Endothelial cell of umbilical vein (primary cell): ENCODE measurements at regions not wholly inside any gene's neighbourhood (a gene's known extent, or its start where the extent isn't known, plus 50 kb on each side); places are given as distances from the start of the nearest gene placed in this dataset.

Source experiments
- BruUV-seq: library from RNA; stranded (reverse); fragments of 400-500 nt; replicated peaks from 2 replicates; lab custom pipeline; 2021; lab: Mats Ljungman, UMichigan
- CTCF ChIA-PET: fragments of 300-600, 350-600 bp; sonication (Branson Sonifier 250); formaldehyde crosslinking; loops from one replicate; lab custom pipeline; 2021; ENCODE audit warnings: antibody characterized with exemption, inconsistent platforms; lab: Charles Lee
- POLR2A ChIA-PET: fragments of 300-600, 350-600 bp; sonication (Branson Sonifier 250); formaldehyde crosslinking; loops from one replicate; lab custom pipeline; 2021; ENCODE audit warnings: antibody characterized with exemption, inconsistent platforms; lab: Charles Lee
- DNase-seq: peaks from one replicate; pipeline ENCODE4 v3.0.0-alpha.2; 2011; ENCODE audit warnings: low read depth, low spot score
- FAIRE-seq: peaks from 2 replicates; lab custom pipeline; 2011; peaks lifted over from hg19 to GRCh38; lab: Jason Lieb, UNC
- H2AFZ ChIP-seq: 2 replicates; pipeline ENCODE4 v1.6.0; 2012; ENCODE audit warnings: low read depth, low read length, control low read depth, inconsistent platforms
- H3K27ac ChIP-seq: 2 replicates; pipeline ENCODE4 v1.5.1; 2011; ENCODE audit warnings: low read depth, mild to moderate bottlenecking, control low read depth, low read length, moderate library complexity; ENCODE audit not compliant: insufficient read depth
- H3K27me3 ChIP-seq, 2 experiments: 2 replicates each; pipeline versions ENCODE4 v1.6.0 to v1.6.1; 2011; ENCODE audit warnings: low read length in 2 of 2, mixed read lengths in 1 of 2; ENCODE audit not compliant: control insufficient read depth in 2 of 2, insufficient read depth in 2 of 2
- H3K36me3 ChIP-seq, 2 experiments: 2 replicates in 1 of 2; 3 replicates in 1 of 2; pipeline ENCODE4 v1.5.1; 2011; ENCODE audit warnings: low read length in 2 of 2, mild to moderate bottlenecking in 1 of 2, moderate library complexity in 1 of 2; ENCODE audit not compliant: control insufficient read depth in 2 of 2, insufficient read depth in 2 of 2; ENCODE audit errors: extremely low read depth in 1 of 2
- H3K4me1 ChIP-seq: 3 replicates; pipeline ENCODE4 v1.5.1; 2011; ENCODE audit warnings: mild to moderate bottlenecking, low read length; ENCODE audit not compliant: control insufficient read depth, insufficient read depth; ENCODE audit errors: extremely low read depth
- H3K4me2 ChIP-seq: 2 replicates; pipeline ENCODE4 v1.6.1; 2011; ENCODE audit warnings: low read length, control low read depth, mixed read lengths; ENCODE audit not compliant: insufficient read depth
- H3K4me3 ChIP-seq, 3 experiments: fragments of 200-600 bp in 1 of 3; sonication (generic), shearing (Covaris generic) in 1 of 3; replicated peaks in 1 of 3; 2 replicates each; pipeline ENCODE4 v1.5.1; 2011 to 2016; ENCODE audit warnings: control low read depth in 3 of 3, low read length in 3 of 3, mild to moderate bottlenecking in 2 of 3, inconsistent platforms in 1 of 3, low read depth in 1 of 3, moderate library complexity in 1 of 3; ENCODE audit not compliant: insufficient read depth in 1 of 3
- H3K79me2 ChIP-seq: 2 replicates; pipeline ENCODE4 v1.6.0; 2012; ENCODE audit warnings: low read length, inconsistent platforms; ENCODE audit not compliant: control insufficient read depth, insufficient read depth
- H3K9ac ChIP-seq: replicated peaks from 2 replicates; pipeline ENCODE3; 2011; ENCODE audit warnings: low read length, control low read depth; ENCODE audit not compliant: insufficient read depth; ENCODE audit errors: extremely low read depth
- H3K9me1 ChIP-seq: replicated peaks from 3 replicates; pipeline ENCODE4 v1.6.0; 2011; ENCODE audit warnings: mild to moderate bottlenecking, low read length; ENCODE audit not compliant: control insufficient read depth, insufficient read depth; ENCODE audit errors: extremely low read depth
- H3K9me3 ChIP-seq: replicated peaks from 2 replicates; pipeline ENCODE4 v1.5.1; 2012; ENCODE audit warnings: low read length, inconsistent platforms; ENCODE audit not compliant: control insufficient read depth, insufficient read depth
- H4K20me1 ChIP-seq: replicated peaks from 2 replicates; pipeline ENCODE3; 2011; ENCODE audit warnings: mild to moderate bottlenecking, low read length; ENCODE audit not compliant: control insufficient read depth, insufficient read depth; ENCODE audit errors: extremely low read depth
- CTCF ChIP-seq, 2 donors: IDR thresholded peaks; 1 replicate in 1 of 2; 2 replicates in 1 of 2; pipeline ENCODE4 v1.5.1; 2011; ENCODE audit warnings: low read length in 2 of 2, mild to moderate bottlenecking in 2 of 2, moderate library complexity in 2 of 2, control low read depth in 1 of 2, inconsistent platforms in 1 of 2, low read depth in 1 of 2; ENCODE audit not compliant: insufficient read depth in 1 of 2; ENCODE audit errors: extremely low read depth in 1 of 2
- EZH2 ChIP-seq: IDR thresholded peaks from 2 replicates; pipeline ENCODE4 v1.6.1; 2012; ENCODE audit warnings: borderline replicate concordance, low read depth, mild to moderate bottlenecking, moderate library complexity, low read length, inconsistent platforms; ENCODE audit not compliant: severe bottlenecking
- GATA2 ChIP-seq: IDR thresholded peaks from 2 replicates; pipeline ENCODE4 v1.7.0; 2011; ENCODE audit warnings: low read depth, mild to moderate bottlenecking, moderate library complexity, mixed read lengths, low read length; ENCODE audit not compliant: insufficient read length, insufficient read depth
- JUN ChIP-seq: IDR thresholded peaks from 2 replicates; pipeline ENCODE4 v1.6.1; 2011; ENCODE audit warnings: borderline replicate concordance, low read depth; ENCODE audit not compliant: insufficient read length, insufficient read depth
- MAX ChIP-seq: IDR thresholded peaks from 2 replicates; pipeline ENCODE4 v1.6.1; 2011; ENCODE audit not compliant: insufficient read depth, insufficient read length
- MYC ChIP-seq: IDR thresholded peaks from one replicate; pipeline ENCODE4 v1.6.1; 2011; ENCODE audit warnings: mild to moderate bottlenecking, low read depth, low read length
- POLR2A ChIP-seq: IDR thresholded peaks from 2 replicates; pipeline ENCODE4 v1.6.1; 2012; ENCODE audit warnings: low read depth, mild to moderate bottlenecking, control low read depth, low read length
- POLR2AphosphoS5 ChIP-seq: IDR thresholded peaks from 2 replicates; pipeline ENCODE4 v1.6.1; 2012; ENCODE audit warnings: low read depth, mild to moderate bottlenecking, control low read depth, low read length, moderate library complexity; ENCODE audit not compliant: insufficient read depth
- dilution Hi-C: fragments of 300-500 bp; cut with MboI; formaldehyde crosslinking; loops from one replicate; pipeline ENCODE4 v1.15.0; 2019; ENCODE audit warnings: low sequenced_read_pairs; ENCODE audit not compliant: extremely low pct_ligation_motif_present
- intact Hi-C: fragments of 100-400 bp; cut with micrococcal nuclease; formaldehyde crosslinking; loops from one replicate; pipeline ENCODE4 v1.10.0; 2022

- intact Hi-C loops (no loop called here), dilution Hi-C loops (no loop called here)
- Histone ChIP-seq H3K4me1 (no peaks in the 10 kb centered on the region), H4K20me1 (no peaks in the 10 kb centered on the region), H3K4me3 (no peak overlapping the region), H3K9me3 (peaks cover 2% of the 10 kb centered on the region), H3K27me3 (no peaks in the 10 kb centered on the region), H3K4me2 (no peak overlapping the region), H2AFZ (no peak overlapping the region), H3K36me3 (no peaks in the 10 kb centered on the region), H3K27ac (no peak overlapping the region), H3K79me2 (no peaks in the 10 kb centered on the region), H3K9me1 (no peaks in the 10 kb centered on the region), H3K9ac (no peak overlapping the region)
- no TSS peak for BruUV-seq
- POLR2A ChIA-PET, result no interaction called here
- no peak for TF ChIP-seq CTCF (IDR thresholded peaks at IDR 0.05; ENCODE audit: extremely low read depth in 1 of 2, insufficient read depth in 1 of 2, low read depth in 1 of 2, low read length in 2 of 2)
- no peak for TF ChIP-seq POLR2AphosphoS5
- TF ChIP-seq MYC, result no peak
- no peak for TF ChIP-seq JUN
- no peak for TF ChIP-seq GATA2
- TF ChIP-seq POLR2A, result no peak
- TF ChIP-seq MAX, result no peak
- CTCF ChIA-PET, result no interaction called here
- no peak for DNase-seq
- FAIRE-seq, result no peak
Measured at GRCh38 chr4:175453456-175453855, 358.6 kb downstream of the GPM6A start.

GRCh38 chr4:175456131-175456530, 355.9 kb downstream of the GPM6A start:
- Histone ChIP-seq H3K4me2 (no peak overlapping the region), H3K27me3 (no peaks in the 10 kb centered on the region), H3K36me3 (no peaks in the 10 kb centered on the region), H3K4me3 (no peak overlapping the region), H4K20me1 (no peaks in the 10 kb centered on the region), H3K9ac (no peak overlapping the region), H2AFZ (no peak overlapping the region), H3K4me1 (no peaks in the 10 kb centered on the region), H3K9me1 (no peaks in the 10 kb centered on the region), H3K9me3 (peaks cover 2% of the 10 kb centered on the region), H3K79me2 (no peaks in the 10 kb centered on the region), H3K27ac (no peak overlapping the region)
- FAIRE-seq (no peak), DNase-seq (no peak)
- dilution Hi-C loops (no loop called here), intact Hi-C loops (no loop called here)
- no TSS peak for BruUV-seq
- CTCF ChIA-PET, result no interaction called here
- POLR2A ChIA-PET, result no interaction called here
- TF ChIP-seq GATA2, result no peak
- no peak for TF ChIP-seq EZH2
- TF ChIP-seq POLR2AphosphoS5, result no peak
